Muscle layer of colon (tissue), 2 donors: ENCODE measurements at regions not wholly inside any gene's neighbourhood (a gene's known extent, or its start where the extent isn't known, plus 50 kb on each side); places are given as distances from the start of the nearest gene placed in this dataset.
A peak's percentile ranks its signal among the peaks of the same experiment; 100 is the strongest.

Experiments used
- H3K27ac ChIP-seq: one replicate; pipeline ENCODE4 v1.7.0; 2013; ENCODE audit warnings: low read depth, mild to moderate bottlenecking, low read length, moderate library complexity
- H3K27me3 ChIP-seq, 2 donors: one replicate each; pipeline ENCODE4 v1.7.0; 2013; ENCODE audit warnings: low read length in 2 of 2, mild to moderate bottlenecking in 2 of 2; ENCODE audit not compliant: insufficient read depth in 2 of 2, control insufficient read depth in 1 of 2
- H3K36me3 ChIP-seq: one replicate; pipeline ENCODE4 v1.7.0; 2013; ENCODE audit warnings: mild to moderate bottlenecking, low read length; ENCODE audit not compliant: insufficient read depth
- H3K4me1 ChIP-seq: one replicate; pipeline ENCODE4 v1.7.0; 2013; ENCODE audit warnings: mild to moderate bottlenecking, low read length; ENCODE audit not compliant: insufficient read depth
- H3K4me3 ChIP-seq, 2 donors: one replicate each; pipeline ENCODE4 v1.7.0; 2013; ENCODE audit warnings: low read length in 2 of 2, low read depth in 1 of 2, mild to moderate bottlenecking in 1 of 2, moderate library complexity in 1 of 2
- H3K9ac ChIP-seq: one replicate; pipeline ENCODE4 v1.7.0; 2013; ENCODE audit warnings: low read length
- H3K9me3 ChIP-seq: one replicate; pipeline ENCODE4 v1.7.0; 2013; ENCODE audit warnings: mild to moderate bottlenecking, low read length
- donor health status: abdominal sarcoma.
- donor health status: Adenocarcinoma of cecum.

DNA sequence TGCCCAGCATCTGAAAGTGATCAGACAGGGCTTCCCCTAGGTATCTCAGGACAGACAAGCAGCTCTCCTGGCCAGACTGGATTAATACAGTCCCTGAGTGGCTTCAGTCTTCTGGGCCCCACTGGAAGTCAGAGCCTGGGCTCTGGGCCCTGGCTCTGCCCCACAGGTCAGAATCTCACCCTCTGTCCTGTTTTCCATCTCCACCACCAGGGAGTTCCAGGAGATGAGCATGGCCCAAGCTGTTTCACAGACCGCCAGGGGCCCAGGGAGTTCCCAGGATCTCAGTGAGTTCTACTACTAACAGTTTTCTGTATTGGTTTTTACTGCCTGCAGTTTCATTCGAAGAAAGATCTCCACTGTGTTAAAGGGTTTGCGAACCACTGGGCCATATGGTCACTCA, 131.5 kb downstream of the MEX3B start:
- Histone ChIP-seq H3K9ac (no peak overlapping the region), H3K9me3 (no peaks in the 10 kb centered on the region), H3K4me3 (no peak overlapping the region), H3K36me3 (no peaks in the 10 kb centered on the region), H3K4me1 (peaks cover 48% of the 10 kb centered on the region), H3K27me3 (no peaks in the 10 kb centered on the region), H3K27ac (no peak overlapping the region)

DNA sequence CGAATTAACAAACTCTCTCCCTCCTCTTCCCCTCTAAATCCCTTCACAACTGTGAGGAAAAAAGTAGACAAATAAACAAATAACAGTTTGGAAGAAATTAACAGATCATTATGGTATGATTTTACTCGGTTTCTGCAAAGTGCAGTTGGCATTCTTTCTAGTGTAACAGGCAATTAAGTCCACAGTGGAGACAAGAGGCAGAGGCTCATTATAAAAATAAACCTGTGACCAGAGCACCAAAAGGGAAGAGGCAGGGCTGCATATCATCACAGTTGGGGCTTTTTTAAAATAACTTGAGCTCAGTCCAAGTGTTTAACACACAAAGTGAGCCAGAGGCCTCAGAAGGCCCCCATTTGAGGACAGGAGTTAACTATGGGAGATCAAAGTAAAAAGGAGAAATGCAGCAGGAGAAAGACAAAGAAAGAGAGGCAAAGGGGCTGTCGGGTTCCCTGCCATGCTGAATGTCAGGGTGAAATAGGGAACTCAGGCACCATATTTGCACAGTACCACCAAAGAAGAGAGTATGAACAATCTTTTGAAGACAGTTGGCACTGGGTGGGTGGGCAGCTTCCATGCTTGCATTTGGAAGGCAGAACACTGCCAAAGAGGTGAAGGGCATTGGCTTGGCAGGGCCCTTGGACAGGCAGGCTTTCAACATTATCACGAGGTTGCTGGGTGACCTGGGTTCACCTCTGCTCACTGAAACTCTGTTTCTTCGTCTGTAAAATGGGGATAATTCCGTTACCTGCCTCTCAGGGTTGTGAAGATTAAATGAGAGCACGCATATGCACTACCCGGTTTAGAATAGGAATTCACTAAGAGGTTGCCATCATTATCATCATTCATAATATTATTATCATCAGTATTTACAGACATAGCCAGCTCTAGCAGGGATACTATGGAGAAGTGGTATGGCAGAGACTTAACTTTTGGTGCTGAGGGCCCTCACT, 134.5 kb downstream of the MEX3B start:
- Histone ChIP-seq H3K27ac (peak overlapping the region; percentile 43), H3K9ac (no peak overlapping the region), H3K4me3 (no peak overlapping the region), H3K27me3 (no peaks in the 10 kb centered on the region), H3K9me3 (no peaks in the 10 kb centered on the region), H3K36me3 (no peaks in the 10 kb centered on the region), H3K4me1 (peaks cover 65% of the 10 kb centered on the region)

DNA sequence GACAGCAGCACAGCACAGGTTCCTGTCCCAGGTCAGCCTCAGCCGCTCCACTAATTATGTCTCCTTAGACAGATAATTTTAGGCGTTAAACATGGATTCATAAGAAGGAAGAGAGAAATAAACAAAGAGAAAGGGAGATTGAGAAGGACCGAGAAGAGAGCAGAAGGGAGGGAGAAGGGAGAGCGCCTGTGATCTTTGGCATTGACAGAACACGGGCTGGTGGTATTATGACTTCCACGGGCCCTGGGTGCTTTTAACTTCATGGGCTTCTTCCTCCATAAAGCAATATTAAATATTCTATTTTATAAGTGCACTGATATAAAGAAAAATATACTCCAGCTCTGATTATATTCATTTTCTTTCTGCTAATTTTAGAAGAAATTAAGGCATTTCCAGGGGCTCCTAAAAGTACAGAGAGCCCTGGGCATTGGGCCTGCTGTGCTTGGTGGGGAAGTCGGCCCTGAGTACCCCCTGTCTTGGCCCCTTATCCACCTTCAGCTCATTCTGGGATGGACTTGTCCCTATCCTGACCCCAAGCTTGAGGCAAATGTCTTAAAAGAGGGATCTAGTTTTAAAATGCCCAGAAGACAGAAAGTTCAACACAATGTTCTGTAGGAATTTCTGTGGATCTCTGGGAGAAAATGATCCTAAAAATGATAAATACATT, 135.3 kb downstream of the MEX3B start:
- H3K9me3 ChIP-seq, result no peaks in the 10 kb centered on the region
- peaks cover 65% of the 10 kb centered on the region for H3K4me1 ChIP-seq
- H3K27me3 ChIP-seq, result no peaks in the 10 kb centered on the region
- no peak overlapping the region for H3K9ac ChIP-seq
- peak overlapping the region; percentile 56 for H3K27ac ChIP-seq
- no peak overlapping the region for H3K4me3 ChIP-seq
- no peaks in the 10 kb centered on the region for H3K36me3 ChIP-seq

DNA sequence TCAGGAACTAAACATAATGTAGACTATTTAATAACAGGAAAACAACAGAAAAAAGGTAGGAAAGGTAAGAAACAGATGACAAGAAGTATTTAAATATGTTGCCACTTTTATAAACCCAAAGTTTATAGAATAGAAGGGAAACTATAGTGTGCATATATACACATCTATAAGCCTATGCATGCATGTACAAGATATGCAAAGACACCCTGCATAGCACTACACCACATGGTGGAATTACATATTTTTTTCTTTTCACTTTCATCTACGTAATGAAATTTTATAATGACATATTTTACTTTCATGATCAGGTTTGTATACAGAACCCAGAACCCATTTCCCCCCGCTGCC, 136.8 kb downstream of the MEX3B start:
- Histone ChIP-seq H3K9me3 (no peaks in the 10 kb centered on the region), H3K27me3 (no peaks in the 10 kb centered on the region), H3K9ac (no peak overlapping the region), H3K36me3 (no peaks in the 10 kb centered on the region), H3K4me3 (no peak overlapping the region), H3K27ac (peak overlapping the region; percentile 56), H3K4me1 (peaks cover 54% of the 10 kb centered on the region)

DNA sequence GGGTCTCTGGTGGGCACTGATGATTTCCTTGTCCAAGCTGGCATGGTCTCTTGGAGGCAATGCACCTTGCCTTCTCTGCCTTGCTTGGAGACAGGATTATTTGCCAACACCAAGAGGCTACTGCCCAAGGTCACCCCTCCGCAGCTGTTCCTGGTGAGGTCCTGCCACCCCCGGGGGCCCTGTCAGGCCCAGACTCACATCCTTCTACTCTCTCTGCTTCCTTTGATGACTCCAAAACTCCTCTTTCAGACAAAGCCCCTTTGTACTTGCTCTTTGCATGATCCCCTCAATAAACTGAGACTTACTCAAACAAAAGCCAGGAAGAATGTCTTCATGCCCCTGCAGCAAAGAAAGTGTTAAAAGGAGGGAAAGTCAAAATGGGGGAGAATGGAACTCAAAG, 137.7 kb downstream of the MEX3B start:
- no peak overlapping the region for H3K4me3 ChIP-seq
- H3K27ac ChIP-seq, result no peak overlapping the region
- no peaks in the 10 kb centered on the region for H3K9me3 ChIP-seq
- no peaks in the 10 kb centered on the region for H3K36me3 ChIP-seq
- no peak overlapping the region for H3K9ac ChIP-seq
- peaks cover 48% of the 10 kb centered on the region for H3K4me1 ChIP-seq
- no peaks in the 10 kb centered on the region for H3K27me3 ChIP-seq

DNA sequence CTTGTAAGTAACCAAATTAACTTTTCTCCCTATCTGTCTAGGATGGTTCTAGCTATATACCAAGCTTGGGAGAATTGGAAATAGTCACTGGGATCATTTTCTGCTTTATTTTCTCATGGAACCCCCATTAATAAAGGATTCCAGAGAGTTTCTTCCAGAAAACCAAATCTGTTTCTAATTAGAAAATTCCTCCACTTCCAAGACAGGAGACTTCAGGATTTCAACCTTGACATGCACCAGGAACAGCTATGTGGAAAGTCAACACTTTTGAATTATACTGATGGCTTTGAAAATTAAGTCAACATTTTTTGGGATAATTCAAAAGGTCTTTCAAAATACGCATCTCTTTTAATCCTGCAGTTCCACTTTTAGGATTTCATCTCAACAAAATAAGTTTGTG, 138.3 kb downstream of the MEX3B start:
- H3K36me3 ChIP-seq, result no peaks in the 10 kb centered on the region
- H3K27me3 ChIP-seq, result no peaks in the 10 kb centered on the region
- H3K9me3 ChIP-seq, result no peaks in the 10 kb centered on the region
- no peak overlapping the region for H3K27ac ChIP-seq
- peaks cover 47% of the 10 kb centered on the region for H3K4me1 ChIP-seq
- no peak overlapping the region for H3K9ac ChIP-seq
- H3K4me3 ChIP-seq, result no peak overlapping the region

DNA sequence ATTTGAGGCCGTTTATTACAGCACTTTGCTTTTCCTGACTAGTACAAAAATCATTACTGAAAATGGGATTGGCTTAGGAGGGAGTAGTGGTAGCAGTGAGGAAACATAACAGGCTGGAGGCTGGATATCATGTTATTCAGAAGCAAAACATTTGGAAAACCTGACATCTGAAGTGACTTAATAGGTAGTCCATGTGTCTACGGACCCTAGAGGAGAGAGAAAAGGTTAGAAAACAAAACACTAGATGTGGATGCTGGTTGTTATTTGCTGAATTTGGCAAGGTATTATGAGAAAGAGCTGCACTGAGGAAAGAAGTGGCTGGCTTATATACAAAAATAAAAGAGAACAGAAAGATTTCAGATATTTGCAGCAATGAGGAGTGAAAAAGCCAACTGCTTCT, 139.9 kb downstream of the MEX3B start:
- Histone ChIP-seq H3K27me3 (no peaks in the 10 kb centered on the region), H3K27ac (no peak overlapping the region), H3K36me3 (no peaks in the 10 kb centered on the region), H3K9ac (no peak overlapping the region), H3K4me3 (no peak overlapping the region), H3K4me1 (peaks cover 39% of the 10 kb centered on the region), H3K9me3 (no peaks in the 10 kb centered on the region)

DNA sequence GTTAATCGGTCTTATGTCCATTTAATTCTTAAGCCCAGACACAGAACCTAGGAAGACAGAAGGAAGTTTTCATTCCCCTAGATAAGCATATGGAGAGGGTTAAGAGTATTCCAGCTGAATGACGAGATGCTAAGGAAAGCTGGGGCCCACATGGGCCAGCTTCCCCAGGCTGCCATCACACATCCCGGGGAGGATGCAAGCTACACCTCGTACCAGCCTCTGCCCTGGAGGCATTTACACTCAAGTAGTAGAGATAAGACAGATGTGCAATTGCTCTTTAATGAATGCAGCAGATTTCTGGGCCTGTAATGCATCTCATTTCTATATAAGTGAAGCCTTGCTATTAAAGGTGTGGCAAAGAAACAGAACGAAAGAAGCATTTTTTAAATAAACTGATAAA, 144.5 kb downstream of the MEX3B start:
- Histone ChIP-seq H3K27ac (no peak overlapping the region), H3K9ac (no peak overlapping the region), H3K9me3 (no peaks in the 10 kb centered on the region), H3K36me3 (no peaks in the 10 kb centered on the region), H3K27me3 (no peaks in the 10 kb centered on the region), H3K4me1 (peaks cover 17% of the 10 kb centered on the region), H3K4me3 (no peak overlapping the region)

DNA sequence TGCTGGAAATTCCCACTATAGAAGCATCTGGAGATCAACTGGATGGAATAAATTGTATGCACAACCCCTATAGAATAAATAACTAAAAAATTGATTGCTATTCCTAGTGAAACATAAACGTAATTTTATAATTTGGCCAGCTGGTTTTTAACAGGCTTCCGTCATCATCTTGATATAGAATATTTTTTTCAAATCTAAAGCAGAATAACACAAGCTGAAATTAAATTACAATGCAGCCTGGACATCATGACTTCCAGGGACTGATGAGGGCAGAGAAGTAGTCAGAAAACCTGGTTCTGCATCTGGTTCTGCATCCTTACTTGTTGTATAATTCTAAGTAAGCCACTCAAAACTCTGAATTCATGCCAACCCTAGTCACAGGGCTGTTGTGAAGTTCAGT, 146.1 kb downstream of the MEX3B start:
- no peak overlapping the region for H3K9ac ChIP-seq
- H3K9me3 ChIP-seq, result no peaks in the 10 kb centered on the region
- H3K4me3 ChIP-seq, result no peak overlapping the region
- H3K27me3 ChIP-seq, result no peaks in the 10 kb centered on the region
- H3K4me1 ChIP-seq, result peaks cover 19% of the 10 kb centered on the region
- no peak overlapping the region for H3K27ac ChIP-seq
- H3K36me3 ChIP-seq, result no peaks in the 10 kb centered on the region

DNA sequence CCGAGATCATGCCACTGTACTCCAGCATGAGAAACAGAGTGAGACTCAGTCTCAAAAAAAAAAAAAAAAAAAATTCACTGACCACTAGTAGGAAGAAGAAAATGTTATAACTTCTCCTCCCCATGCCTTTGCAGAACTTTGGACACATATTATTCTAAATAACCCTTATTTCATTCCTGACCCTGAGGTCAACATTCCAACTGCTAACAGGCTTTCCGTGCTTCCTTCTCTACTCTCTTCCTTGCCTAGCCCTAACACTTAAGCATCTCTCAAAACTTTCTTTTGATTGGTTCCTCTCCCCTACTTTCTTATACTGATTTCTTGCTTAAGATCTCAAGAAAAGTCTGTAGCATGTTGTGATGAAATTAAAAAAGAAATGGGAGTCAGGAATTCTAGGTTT, 146.8 kb downstream of the MEX3B start:
- Histone ChIP-seq H3K27me3 (no peaks in the 10 kb centered on the region), H3K4me1 (peaks cover 19% of the 10 kb centered on the region), H3K36me3 (no peaks in the 10 kb centered on the region), H3K9ac (no peak overlapping the region), H3K27ac (no peak overlapping the region), H3K9me3 (no peaks in the 10 kb centered on the region), H3K4me3 (no peak overlapping the region)

DNA sequence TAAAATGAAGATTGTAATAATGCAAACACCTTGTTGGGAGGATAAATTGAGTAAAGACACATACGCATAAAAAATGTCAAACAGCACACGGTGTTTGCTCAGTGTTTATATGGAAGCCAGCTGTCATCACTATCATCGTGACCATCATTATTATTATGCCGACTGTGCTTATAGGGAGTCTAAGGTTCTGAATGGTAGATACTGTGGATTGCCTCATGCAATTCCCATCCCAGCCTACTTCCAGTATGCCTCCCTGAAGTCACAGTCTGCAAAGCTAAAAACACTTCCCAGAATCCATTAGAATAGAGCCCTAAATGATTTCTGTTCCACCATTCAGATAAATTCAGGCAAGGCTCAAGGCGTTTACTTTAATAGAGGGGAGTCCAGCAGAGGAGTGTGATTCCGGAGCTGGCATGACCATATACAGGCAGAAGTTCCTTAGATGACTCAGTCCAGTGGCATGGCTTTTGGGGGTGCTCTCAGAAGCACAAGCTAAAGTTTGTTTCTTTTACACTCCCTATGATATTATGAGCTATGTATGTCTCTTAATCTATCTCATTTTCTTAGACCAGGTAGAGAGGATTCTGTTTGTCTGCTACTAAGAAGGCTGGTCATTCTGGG, 148.7 kb downstream of the MEX3B start:
- Histone ChIP-seq H3K4me3 (peak overlapping the region in 1 of 2 donors; percentile 14), H3K4me1 (peaks cover 30% of the 10 kb centered on the region), H3K27ac (peak overlapping the region; percentile 72), H3K27me3 (no peaks in the 10 kb centered on the region), H3K9ac (no peak overlapping the region), H3K9me3 (no peaks in the 10 kb centered on the region), H3K36me3 (no peaks in the 10 kb centered on the region)
